Fibroblast of mammary gland (primary cell): ENCODE measurements at regions not wholly inside any gene's neighbourhood (a gene's known extent, or its start where the extent isn't known, plus 50 kb on each side); places are given as distances from the start of the nearest gene placed in this dataset.
"Not testable (repeated sequence)": the region's sequence is repeated elsewhere in the genome, so short reads cannot be mapped to it uniquely, and the experiment has no call there.

Source experiments
- DNase-seq: peaks from one replicate; pipeline ENCODE4 v3.0.0-alpha.2; 2010; ENCODE audit warnings: low read depth
- H3K4me3 ChIP-seq: 2 replicates; pipeline ENCODE4 v1.5.1; 2011; ENCODE audit warnings: low read depth, mild to moderate bottlenecking, low read length, moderate library complexity; ENCODE audit not compliant: control insufficient read depth
- TF ChIP-seq, protein P1 (sequence below): conservative IDR thresholded peaks from 2 replicates; pipeline ENCODE4 v1.5.1; 2011; ENCODE audit warnings: low read depth, low read length, inconsistent platforms; ENCODE audit not compliant: control insufficient read depth, insufficient read depth

DNA sequence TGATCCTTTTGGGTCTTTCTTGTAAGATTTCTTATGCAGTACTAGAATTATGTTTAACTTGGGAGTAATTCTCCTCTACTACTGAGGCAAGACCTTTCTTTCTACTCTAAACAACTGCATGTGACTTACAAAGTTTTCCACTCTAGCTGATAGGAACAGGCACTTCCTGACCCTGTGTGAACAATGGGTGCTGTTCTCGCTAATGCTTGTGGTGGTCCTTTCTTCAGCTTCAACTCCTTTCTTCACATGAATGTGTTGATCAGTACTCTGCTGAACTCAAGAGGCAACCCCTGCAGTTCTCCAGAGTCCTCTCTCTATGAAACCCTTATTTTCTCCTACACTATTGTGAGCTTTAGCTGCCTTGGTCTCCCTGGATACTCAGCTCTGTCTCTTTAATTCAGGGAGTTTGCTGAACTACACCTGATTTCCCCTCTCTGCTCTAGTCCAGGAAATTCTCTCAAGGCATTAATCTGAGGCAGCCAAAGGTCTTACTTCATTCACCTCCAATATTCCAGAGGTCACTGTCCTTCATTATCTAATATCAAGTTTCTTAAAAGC is 484.6 kb upstream of the PIK3R1 start:
- DNase-seq, result no peak
- TF ChIP-seq, protein P1, sequence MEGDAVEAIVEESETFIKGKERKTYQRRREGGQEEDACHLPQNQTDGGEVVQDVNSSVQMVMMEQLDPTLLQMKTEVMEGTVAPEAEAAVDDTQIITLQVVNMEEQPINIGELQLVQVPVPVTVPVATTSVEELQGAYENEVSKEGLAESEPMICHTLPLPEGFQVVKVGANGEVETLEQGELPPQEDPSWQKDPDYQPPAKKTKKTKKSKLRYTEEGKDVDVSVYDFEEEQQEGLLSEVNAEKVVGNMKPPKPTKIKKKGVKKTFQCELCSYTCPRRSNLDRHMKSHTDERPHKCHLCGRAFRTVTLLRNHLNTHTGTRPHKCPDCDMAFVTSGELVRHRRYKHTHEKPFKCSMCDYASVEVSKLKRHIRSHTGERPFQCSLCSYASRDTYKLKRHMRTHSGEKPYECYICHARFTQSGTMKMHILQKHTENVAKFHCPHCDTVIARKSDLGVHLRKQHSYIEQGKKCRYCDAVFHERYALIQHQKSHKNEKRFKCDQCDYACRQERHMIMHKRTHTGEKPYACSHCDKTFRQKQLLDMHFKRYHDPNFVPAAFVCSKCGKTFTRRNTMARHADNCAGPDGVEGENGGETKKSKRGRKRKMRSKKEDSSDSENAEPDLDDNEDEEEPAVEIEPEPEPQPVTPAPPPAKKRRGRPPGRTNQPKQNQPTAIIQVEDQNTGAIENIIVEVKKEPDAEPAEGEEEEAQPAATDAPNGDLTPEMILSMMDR, result no peak
- H3K4me3 ChIP-seq, result no peak overlapping the region

DNA sequence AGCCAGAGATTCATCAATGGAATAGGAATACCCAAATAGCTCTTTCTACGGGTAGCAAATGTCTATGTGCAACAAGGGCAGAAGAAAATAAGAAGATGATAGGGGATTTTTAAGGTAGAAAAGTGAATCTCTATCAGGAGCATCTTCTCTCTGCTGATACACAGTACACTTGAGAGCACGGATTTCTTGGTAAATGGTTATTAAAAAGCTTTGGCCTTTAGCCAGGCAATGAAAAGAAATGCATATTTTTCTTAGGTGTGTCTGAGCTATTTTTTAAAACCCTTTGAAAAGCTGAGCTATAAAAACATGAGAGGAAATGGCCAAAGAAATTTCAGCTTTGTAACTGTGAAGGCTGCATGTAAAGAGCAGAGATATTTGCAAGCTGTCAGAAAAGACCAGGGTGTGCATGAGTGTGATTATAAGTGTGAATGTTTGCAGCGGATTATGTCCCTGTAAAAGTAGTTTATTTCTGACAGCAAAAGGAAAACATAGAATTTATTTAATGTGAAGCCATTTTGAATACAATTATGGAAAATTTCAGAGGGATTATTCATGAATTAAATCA is 487.1 kb upstream of the PIK3R1 start:
- no peak for DNase-seq
- H3K4me3 ChIP-seq, result no peak overlapping the region
- TF ChIP-seq, protein P1, result no peak

DNA sequence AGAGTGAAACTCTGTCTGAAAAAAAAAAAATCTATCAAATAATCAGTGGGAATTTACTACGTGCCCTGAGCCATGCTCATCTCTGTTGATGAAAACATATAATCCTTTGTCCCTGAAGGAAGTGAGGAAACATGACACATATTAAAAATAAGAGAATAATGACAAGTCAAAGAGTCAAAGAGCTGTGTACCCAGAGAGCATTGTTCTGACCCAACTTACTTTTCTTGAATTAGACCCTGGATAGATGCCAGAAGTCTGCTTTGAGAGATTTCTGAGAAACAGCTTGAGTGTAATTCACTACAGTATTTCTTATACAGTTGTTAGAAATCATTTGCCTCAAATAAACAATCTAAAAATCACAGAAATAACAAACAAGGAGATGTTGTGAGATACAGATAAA is 490.0 kb upstream of the PIK3R1 start:
- no peak overlapping the region for H3K4me3 ChIP-seq
- no peak for DNase-seq
- TF ChIP-seq, protein P1, result no peak

DNA sequence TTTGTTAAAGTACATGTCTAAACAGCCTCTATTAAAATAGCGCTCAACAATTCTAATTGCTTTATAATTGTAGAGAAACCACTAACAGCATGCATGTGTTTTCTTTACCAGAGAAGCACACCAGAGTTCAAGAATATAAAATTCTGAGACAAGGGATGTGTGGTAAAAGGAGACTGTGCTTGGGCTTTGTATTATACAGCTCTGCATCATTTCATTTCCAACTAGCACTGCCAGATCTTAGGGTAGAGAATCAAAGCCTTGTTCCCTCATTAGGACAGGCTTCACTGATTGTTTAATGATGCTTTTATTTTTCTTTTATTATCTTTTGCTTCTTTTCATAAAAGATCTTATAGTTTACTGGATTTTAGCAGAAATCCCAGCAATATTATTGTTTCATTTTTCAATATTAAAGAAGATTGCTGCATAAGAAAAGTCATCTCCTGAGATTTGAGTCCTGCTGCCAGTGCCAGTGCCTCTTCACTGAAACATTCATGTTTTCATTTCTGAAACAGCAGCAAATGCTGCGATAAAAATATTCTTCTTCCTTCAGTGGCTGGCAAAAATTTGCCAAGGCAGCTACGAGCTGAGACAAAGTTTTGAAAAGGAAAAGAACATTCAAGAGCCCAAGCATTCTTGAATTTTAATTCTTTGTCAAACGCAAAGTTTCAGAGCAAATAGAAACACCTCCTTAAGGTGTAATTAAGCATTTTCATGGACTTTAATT is 491.0 kb upstream of the PIK3R1 start:
- TF ChIP-seq, protein P1, result no peak
- H3K4me3 ChIP-seq, result no peak overlapping the region
- no peak for DNase-seq

DNA sequence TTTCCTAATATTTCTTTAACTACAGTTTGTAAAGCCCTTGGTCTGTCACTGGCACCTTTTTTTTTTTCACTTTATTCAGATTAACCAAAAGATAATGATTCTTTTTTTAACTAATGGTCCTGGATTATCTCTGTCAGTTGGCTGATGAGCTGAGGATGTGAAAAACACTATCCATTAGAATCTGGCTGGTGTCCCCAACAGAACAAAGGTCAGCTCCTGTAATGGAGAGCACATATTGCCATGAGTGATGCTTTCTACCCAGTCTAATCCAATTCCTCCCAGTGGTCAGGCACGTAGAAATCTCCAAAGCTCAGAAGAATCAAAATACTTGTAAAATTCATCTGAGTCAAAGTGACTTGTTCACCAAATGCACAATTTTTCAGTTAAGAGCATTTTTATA is 491.7 kb upstream of the PIK3R1 start:
- TF ChIP-seq, protein P1, result no peak
- H3K4me3 ChIP-seq, result no peak overlapping the region
- no peak for DNase-seq

DNA sequence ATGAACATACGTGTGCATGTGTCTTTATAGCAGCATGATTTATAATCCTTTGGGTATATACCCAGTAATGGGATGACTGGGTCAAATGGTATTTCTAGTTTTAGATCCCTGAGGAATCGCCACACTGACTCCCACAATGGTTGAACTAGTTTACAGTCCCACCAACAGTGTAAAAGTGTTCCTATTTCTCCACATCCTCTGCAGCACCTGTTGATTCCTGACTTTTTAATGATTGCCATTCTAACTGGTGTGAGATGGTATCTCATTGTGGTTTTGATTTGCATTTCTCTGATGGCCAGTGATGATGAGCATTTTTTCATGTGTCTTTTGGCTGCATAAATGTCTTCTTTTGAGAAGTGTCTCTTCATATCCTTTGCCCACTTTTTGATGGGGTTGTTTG is 493.0 kb upstream of the PIK3R1 start:
- DNase-seq, H3K4me3 ChIP-seq: not testable (repeated sequence)

DNA sequence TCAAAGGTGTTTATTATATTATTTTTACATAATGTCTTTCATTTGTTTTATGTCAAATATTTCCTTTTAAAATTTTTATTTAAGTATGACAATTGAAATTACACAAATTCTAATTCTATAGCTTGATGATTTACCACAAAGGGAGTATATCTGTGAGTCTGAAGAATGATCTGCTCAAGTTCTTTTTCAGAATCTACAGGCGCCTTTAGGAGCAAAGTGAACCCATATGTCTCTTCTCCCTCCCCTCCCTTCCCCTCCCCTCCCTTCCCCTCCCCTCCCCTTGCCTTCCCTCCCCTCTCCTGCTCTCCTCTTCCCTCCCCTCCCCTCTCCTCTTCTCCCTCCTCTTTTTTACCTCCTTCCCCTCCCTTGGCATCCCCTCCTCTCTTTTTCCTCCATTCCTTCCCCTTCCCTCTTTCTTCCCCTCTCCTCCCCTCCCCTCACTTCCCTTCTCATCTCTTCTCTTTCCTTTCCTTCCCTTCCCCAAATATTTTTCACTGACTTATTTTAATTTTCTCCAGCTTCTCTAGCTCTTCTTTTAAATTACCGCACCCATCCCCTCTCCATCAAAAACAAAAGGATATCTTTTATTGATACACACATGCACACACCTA is 495.3 kb upstream of the PIK3R1 start:
- TF ChIP-seq, protein P1, result no peak
- DNase-seq, result no peak
- no peak overlapping the region for H3K4me3 ChIP-seq
